GM19328 (cell line): ENCODE measurements at regions not wholly inside any gene's neighbourhood (a gene's known extent, or its start where the extent isn't known, plus 50 kb on each side); places are given as distances from the start of the nearest gene placed in this dataset.

Source experiments
- ATAC-seq: cut with Tn5 transposase; IDR thresholded peaks from one replicate; pipeline ENCODE4 v1.9.1; 2021; ENCODE audit warnings: mild to moderate bottlenecking, moderate library complexity; ENCODE audit not compliant: unreplicated experiment

DNA sequence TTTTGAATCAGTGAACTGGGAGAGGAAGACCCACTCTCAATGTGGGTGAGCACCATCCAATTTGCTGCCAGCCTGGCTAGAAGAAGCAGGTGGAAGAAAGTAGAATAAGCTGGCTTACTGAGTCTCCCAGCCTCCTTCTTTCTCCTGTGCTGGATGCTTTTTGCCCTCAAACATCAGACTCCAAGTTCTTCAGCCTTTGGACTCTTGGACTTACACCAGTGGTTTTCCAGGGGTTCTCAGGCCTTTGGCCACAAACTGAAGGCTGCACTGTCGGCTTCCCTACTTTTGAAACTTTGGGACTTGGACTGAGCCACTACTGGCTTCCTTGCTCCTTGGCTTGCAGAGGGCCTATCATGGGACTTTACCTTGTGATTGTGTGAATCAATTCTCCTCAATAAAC, 804.2 kb upstream of the SLITRK1 start:
- no peak for ATAC-seq

GRCh38 chr13:84684804-84685203, 802.5 kb upstream of the SLITRK1 start:
- no peak for ATAC-seq

GRCh38 chr13:84684048-84684662, 801.9 kb upstream of the SLITRK1 start:
- ATAC-seq: no peak

GRCh38 chr13:84683448-84683847, 801.2 kb upstream of the SLITRK1 start:
- no peak for ATAC-seq

DNA sequence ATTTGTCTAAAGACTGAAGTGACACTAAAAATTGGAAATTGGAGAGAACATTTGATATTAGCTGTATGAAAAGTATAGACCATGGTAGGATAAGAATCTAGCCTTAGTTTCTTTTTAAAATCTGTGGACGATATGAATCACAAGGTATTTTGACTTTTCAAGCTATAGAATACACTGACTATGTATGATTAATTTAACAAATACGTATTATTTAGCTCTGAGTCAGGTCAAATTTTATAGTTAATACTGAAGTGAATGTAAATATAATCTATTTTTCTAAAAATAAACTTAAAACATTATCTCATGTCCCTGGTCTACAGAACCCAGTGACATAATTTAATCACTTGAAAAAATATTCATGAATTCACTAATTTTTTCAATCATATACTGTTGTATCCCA, 795.6 kb upstream of the SLITRK1 start:
- ATAC-seq: no peak

GRCh38 chr13:84672616-84673015, 790.3 kb upstream of the SLITRK1 start:
- ATAC-seq: no peak

- no peak for ATAC-seq
Observed at GRCh38 chr13:84670245-84670644, 788.0 kb upstream of the SLITRK1 start.

DNA sequence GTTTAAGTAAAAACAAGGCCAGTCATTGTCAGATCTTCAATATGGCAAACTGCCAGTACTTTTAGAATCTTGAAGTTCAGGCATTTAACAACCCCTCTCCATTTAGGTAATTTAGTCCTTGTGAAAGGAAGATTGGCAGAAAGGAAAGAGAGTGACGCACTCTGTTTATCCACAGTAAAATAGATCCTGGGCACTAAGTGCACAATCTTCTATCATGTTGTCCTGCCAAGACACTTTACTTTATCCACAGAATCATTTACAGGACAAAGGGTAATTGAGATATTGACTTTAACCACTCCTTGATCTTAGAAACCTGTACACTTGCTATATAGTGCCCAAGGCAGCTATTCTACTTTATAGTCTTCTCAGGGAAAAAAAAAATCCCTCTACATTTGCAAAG, 786.4 kb upstream of the SLITRK1 start:
- no peak for ATAC-seq

DNA sequence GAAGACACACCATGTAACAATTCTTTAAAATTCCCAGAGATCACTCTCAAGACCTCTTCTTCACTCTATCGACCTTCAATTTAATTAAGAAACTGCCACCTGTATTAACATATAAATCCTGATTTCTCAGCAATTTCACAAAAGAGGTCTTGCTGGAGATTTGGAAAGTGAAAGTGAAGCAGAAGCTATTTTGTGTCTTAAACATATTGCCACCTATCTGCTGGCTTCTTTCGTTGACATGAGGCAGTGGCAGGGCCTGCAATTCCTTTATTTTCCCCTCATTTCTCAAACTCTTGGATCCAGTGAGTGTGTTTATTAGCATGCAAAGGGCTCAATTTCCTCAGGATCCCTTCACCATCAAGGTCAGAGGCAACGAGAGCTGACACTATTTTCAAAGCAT, 780.2 kb upstream of the SLITRK1 start:
- ATAC-seq: no peak

DNA sequence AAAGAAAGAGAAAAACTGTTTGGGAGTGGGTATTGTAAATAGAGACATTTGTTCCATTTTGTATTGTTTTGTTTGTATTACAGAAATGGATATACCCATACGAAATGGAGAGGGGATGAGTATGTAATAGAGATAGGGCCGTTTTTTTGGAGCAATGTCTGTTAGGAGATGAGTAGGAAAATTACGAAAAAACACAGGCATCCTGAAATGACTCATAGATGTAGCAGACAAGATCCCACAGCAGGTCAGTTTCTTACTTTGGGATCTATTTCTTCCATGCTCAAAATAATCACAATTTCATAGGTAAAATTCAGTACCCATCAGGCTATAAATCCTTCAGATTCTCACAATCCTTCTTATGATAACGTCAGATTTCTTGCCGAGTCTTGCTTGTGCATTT, 779.4 kb upstream of the SLITRK1 start:
- no peak for ATAC-seq

DNA sequence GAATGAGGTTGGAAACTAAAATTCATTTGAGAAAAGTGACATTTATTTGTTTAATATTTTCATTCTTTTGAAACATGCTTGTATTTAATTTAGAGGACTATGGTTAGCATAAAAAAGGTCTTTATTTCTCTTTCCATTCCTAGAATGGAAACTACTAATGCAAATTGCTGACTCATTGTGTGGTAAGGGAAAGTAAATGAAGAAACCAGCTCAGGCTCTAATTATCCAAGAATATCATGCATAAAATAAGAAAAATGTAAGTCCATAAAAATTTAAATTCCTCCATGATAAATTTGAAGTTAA, 777.0 kb upstream of the SLITRK1 start:
- no peak for ATAC-seq

GRCh38 chr13:84658491-84659358, 776.5 kb upstream of the SLITRK1 start:
- ATAC-seq: no peak

- no peak for ATAC-seq
Observed at GRCh38 chr13:84655677-84656076, 773.4 kb upstream of the SLITRK1 start.

- ATAC-seq: no peak
Observed at GRCh38 chr13:84654654-84655275, 772.5 kb upstream of the SLITRK1 start.

DNA sequence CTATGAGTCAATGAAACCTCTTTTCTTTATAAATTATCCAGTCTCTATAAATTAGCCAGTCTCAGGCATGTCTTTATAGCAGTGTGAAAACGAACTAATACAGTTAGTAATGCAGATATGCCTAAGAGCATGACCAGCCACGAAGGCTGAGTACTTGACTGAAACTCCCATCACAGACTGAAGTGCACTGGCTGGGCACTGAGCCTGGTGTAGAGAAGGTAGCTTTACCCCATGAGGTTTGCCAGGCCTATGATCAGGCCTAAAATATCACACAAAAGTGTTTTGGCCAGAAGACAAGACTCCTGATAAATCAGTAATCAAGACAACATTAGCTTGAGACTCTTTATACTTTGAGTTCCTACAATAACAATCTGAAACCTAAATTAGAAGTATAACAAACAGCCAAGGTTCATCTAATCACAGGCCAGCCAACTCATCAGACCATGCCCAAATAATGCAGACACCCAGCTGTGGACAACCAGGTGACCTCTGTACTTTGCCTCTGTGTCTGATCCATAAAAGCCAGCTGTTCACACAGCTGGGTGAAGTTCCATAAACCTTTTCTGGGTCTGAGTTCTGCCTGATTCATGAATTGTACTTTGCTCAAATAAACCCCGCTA, 771.8 kb upstream of the SLITRK1 start:
- ATAC-seq: no peak

DNA sequence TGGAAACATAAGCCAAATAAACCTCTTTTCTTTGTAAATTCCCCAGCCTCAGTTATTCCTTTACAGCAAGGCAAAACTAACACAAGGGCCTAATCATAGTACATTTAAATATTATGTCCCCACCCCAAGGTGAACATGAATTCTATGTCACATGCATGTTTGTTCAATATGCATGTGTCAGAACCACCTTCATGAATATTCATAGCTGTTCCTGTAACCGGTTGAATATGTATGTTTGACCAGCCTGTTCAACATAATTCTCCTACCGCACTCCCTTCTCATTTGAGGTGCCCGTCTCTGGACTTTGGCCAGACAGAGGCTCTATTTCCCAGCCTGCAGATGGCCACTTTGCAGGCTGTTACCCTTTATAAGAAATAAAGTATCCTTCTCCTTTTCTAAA, 769.4 kb upstream of the SLITRK1 start:
- no peak for ATAC-seq

- ATAC-seq: no peak
Observed at GRCh38 chr13:84651288-84651687, 769.0 kb upstream of the SLITRK1 start.

DNA sequence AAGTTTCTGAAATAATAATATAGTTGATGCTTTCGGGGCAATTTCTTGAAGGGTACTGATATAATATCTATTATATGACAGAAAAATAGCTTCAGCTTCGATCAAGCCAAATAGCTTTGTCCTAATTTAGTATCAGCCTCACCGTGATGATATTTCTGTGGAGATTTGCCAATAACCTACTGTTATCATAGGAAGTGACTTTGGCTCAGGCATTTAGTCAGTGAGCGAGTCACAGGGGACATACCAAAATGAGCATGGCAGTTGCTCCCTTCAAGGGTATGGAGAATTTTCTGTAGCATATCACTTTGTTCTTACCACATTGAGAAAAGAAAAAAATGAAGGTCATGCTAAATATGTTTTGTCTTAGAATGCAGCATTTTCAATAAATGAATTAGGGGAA, 767.6 kb upstream of the SLITRK1 start:
- no peak for ATAC-seq

DNA sequence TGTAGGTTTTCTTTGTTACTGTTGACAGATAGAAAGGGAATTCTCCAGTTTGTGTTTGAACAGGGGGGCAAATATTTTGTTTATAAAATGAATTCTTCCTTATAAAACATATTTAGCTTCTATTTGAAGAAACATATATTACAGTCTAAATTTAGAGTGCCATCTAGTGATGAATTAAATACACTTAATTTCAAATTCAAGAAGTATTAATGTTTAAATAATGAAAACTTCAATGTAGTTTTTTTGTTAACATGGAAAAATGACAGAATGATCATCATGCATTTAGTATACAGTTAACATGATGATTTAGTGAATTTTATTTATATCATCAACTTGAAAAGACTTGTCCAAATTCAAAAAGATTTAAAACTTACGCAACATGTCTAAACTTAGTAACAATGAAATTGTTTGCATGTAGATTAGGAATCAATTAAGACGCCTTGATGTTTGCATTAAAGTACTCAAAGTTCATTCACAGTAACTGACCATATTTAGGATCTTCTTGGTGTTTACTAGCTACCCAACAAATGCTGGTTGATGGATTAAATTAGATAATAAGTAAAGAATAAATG, 765.9 kb upstream of the SLITRK1 start:
- ATAC-seq: no peak

- no peak for ATAC-seq
Observed at GRCh38 chr13:84646957-84647356, 764.7 kb upstream of the SLITRK1 start.

DNA sequence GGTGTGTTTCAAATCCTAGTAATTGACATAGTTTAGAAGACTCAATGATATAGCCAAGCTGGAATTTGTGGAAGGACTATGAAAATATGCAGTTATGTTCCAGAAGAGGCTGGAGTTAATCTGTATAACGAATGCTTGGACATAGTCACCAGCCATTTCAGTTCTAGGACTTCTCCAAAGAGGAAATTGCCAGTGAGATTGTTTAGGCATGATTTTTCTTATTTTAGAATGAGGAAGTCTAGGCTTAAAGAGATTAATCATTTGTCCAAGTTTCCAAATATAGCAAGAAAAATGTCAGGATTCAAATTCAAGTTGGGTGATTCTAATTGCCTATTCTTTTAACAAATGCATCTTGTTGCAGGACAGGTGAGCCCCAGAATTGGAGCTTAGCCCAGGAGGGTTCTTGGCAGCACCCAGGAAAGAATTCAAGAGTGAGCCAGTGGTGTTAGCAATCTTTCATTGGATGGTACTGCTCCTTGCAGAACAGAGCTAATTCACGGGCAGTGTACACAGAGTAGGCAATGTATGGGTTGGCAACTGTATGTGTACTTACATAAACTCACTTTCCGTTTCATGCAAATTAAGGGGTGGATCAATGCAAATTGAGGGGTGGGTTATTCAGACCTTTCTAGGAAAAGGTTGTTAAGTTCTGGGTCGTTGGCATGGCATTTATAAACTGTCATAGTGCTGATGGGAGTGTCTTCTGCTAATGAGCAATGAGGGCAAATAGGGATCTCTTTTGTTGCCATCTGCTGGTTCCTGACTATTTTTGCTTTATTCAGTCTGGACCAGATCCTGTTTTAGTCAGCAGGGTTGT, 763.1 kb upstream of the SLITRK1 start:
- no peak for ATAC-seq
